Left lung (tissue), 4 donors: ENCODE measurements at regions not wholly inside any gene's neighbourhood (a gene's known extent, or its start where the extent isn't known, plus 50 kb on each side); places are given as distances from the start of the nearest gene placed in this dataset.

Experiments used
- ATAC-seq: fragments of 200-7000 bp; cut with Tn5 transposase; one replicate; pipeline ENCODE4 v1.9.1; 2020; ENCODE audit warnings: moderate library complexity
- DNase-seq, 4 donors: peaks; one replicate each; pipeline ENCODE4 v3.0.0-alpha.2; 2013 to 2020
- H3K27ac ChIP-seq, 2 donors: fragments of 200-600 bp; sonication (generic) in 1 of 2; one replicate each; pipeline versions ENCODE4 v1.5.0 to v1.8.0; 2020 to 2021
- H3K27me3 ChIP-seq, 2 donors: fragments of 200-600 bp; sonication (generic) in 1 of 2; one replicate each; pipeline versions ENCODE4 v1.5.0 to v1.8.0; 2020 to 2021
- H3K36me3 ChIP-seq, 2 donors: fragments of 200-600 bp; sonication (generic) in 1 of 2; one replicate each; pipeline versions ENCODE4 v1.5.0 to v1.8.0; 2020 to 2021
- H3K4me1 ChIP-seq, 2 donors: fragments of 200-600 bp; one replicate each; pipeline ENCODE4 v1.8.0; 2021
- H3K4me3 ChIP-seq, 2 donors: fragments of 200-600 bp; sonication (generic) in 1 of 2; one replicate each; pipeline versions ENCODE4 v1.5.0 to v1.8.0; 2020 to 2021; ENCODE audit warnings: mild to moderate bottlenecking in 1 of 2
- H3K9me3 ChIP-seq, 2 donors: fragments of 200-600 bp; sonication (generic) in 1 of 2; one replicate each; pipeline versions ENCODE4 v1.5.0 to v1.8.0; 2020 to 2021
- CTCF ChIP-seq, 2 donors: fragments of 200-600 bp; sonication (generic) in 1 of 2; IDR thresholded peaks; one replicate each; pipeline versions ENCODE4 v1.5.0 to v1.8.0; 2021; ENCODE audit warnings: antibody characterized with exemption in 2 of 2
- intact Hi-C, 2 donors: fragments of 100-400 bp; cut with DNase I; formaldehyde crosslinking; loops; one replicate each; pipeline versions ENCODE4 v1.11.2 to v1.14.2; 2022
- donor health status: DM: no; HTN: yes; CAD: no.
- donor health status: DM: no; HTN: no; CAD: no.

- H3K27me3 ChIP-seq = no peaks in the 10 kb centered on the region
- ATAC-seq = no peak
- no peaks in the 10 kb centered on the region for H3K9me3 ChIP-seq
- no peak for TF ChIP-seq CTCF (IDR thresholded peaks at IDR 0.05)
- intact Hi-C loops = no loop called here
- no peak for DNase-seq
- H3K4me1 ChIP-seq = no peaks in the 10 kb centered on the region
- no peak overlapping the region for H3K27ac ChIP-seq
- H3K36me3 ChIP-seq = no peaks in the 10 kb centered on the region
- H3K4me3 ChIP-seq = no peak overlapping the region
Observed at GRCh38 chr5:12974856-12975255, 969.6 kb downstream of the DNAH5 start.

- Histone ChIP-seq H3K9me3 (peaks cover 0 to 4% of the 10 kb centered on the region in 2 donors), H3K36me3 (no peaks in the 10 kb centered on the region), H3K4me3 (no peak overlapping the region), H3K4me1 (no peaks in the 10 kb centered on the region), H3K27me3 (no peaks in the 10 kb centered on the region), H3K27ac (no peak overlapping the region)
- TF ChIP-seq CTCF (IDR thresholded peaks at IDR 0.05) = no peak
- intact Hi-C loops = no loop called here
- DNase-seq = no peak
- no peak for ATAC-seq
Observed at GRCh38 chr5:12965804-12966203, 978.7 kb downstream of the DNAH5 start.

- DNase-seq (no peak), ATAC-seq (no peak)
- H3K27ac ChIP-seq = no peak overlapping the region
- intact Hi-C loops = no loop called here
- no peaks in the 10 kb centered on the region for H3K27me3 ChIP-seq
- H3K9me3 ChIP-seq = no peaks in the 10 kb centered on the region
- no peaks in the 10 kb centered on the region for H3K36me3 ChIP-seq
- H3K4me1 ChIP-seq = no peaks in the 10 kb centered on the region
- no peak overlapping the region for H3K4me3 ChIP-seq
- TF ChIP-seq CTCF (IDR thresholded peaks at IDR 0.05) = no peak
Observed at GRCh38 chr5:12959713-12960112, 984.8 kb downstream of the DNAH5 start.

- TF ChIP-seq CTCF (IDR thresholded peaks at IDR 0.05) = no peak
- no peaks in the 10 kb centered on the region for H3K9me3 ChIP-seq
- ATAC-seq (no peak), DNase-seq (no peak)
- no peak overlapping the region for H3K4me3 ChIP-seq
- H3K27me3 ChIP-seq = no peaks in the 10 kb centered on the region
- no peaks in the 10 kb centered on the region for H3K4me1 ChIP-seq
- intact Hi-C loops = no loop called here
- H3K27ac ChIP-seq = no peak overlapping the region
- no peaks in the 10 kb centered on the region for H3K36me3 ChIP-seq
Observed at GRCh38 chr5:12952409-12952808, 992.1 kb downstream of the DNAH5 start.

DNA sequence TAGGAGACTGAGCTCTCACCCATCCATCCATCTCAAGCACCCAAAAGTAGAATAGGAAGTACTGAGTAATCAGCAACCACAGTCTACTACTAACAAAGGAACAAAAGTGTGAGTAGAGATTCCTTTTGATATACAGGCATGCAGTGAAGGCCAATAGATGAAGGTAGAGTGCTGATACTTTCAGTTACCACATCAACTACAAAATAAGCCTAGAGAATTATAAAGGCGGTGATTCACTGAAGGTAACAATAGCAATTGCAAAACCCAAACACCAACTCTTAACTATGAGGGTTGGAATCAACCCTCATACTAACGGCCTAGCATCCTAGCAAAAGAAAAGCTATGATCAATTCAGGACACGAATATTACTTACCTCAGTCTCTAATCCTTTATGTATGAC lies 992.6 kb downstream of the DNAH5 start:
- DNase-seq = no peak
- ATAC-seq = no peak
- no peak for TF ChIP-seq CTCF (IDR thresholded peaks at IDR 0.05)
- Histone ChIP-seq H3K27ac (no peak overlapping the region), H3K9me3 (no peaks in the 10 kb centered on the region), H3K4me1 (no peaks in the 10 kb centered on the region), H3K4me3 (no peak overlapping the region), H3K27me3 (no peaks in the 10 kb centered on the region), H3K36me3 (no peaks in the 10 kb centered on the region)
- intact Hi-C loops = no loop called here
